ENCODE measurements at regions not wholly inside any gene's neighbourhood (a gene's known extent, or its start where the extent isn't known, plus 50 kb on each side); places are given as distances from the start of the nearest gene placed in this dataset.

- no peak for DNase-seq (ENCODE audit: low spot score)
Measured at GRCh38 chr2:180058993-180059392, 51.9 kb upstream of the CWC22 start.

- no peak for DNase-seq (ENCODE audit: low spot score)
Measured at GRCh38 chr2:180057706-180058412, 50.8 kb upstream of the CWC22 start.
